EH (cell line): ENCODE measurements at regions not wholly inside any gene's neighbourhood (a gene's known extent, or its start where the extent isn't known, plus 50 kb on each side); places are given as distances from the start of the nearest gene placed in this dataset.

Source experiments
- DNase-seq: peaks from one replicate; pipeline ENCODE4 v3.0.0-alpha.2; 2015; ENCODE audit warnings: low read depth

DNA sequence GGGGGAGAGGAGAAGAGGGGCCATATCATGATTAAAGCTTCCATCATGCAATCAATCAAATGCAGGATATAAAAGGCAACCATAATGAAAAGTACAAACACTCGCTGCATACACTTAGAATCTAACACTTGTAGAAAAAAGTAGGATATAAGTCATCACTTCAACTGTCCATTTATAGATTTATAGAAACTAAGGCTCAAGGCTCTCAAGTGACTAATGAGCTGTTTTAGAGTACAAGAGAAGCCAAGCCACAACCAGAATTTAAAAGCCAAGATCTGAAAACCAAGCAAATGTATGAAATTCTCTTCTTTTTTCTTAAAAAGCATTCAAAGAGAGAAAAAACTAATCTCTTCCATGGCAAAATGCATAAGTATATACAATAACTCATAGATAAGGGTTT lies 160.2 kb upstream of the BLID start:
- no peak for DNase-seq

DNA sequence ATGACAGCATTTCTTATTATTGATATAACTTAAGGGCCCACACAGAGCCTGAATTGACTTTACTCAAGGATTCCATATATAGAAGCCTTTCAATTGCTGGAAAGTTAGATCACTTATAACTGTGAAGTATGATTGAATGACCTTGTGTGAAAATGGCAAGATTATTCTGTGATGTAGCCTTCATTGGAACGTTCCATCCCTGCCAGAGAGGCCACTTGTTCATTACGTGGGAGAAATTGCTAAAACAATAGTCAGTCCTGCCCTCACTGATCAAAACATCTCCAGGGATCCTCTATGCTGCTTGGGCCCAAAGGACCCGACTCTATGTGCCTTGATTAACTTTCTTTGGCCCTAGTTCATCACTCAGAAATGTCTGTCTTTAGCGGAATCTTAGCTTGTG lies 159.5 kb upstream of the BLID start:
- DNase-seq = no peak

DNA sequence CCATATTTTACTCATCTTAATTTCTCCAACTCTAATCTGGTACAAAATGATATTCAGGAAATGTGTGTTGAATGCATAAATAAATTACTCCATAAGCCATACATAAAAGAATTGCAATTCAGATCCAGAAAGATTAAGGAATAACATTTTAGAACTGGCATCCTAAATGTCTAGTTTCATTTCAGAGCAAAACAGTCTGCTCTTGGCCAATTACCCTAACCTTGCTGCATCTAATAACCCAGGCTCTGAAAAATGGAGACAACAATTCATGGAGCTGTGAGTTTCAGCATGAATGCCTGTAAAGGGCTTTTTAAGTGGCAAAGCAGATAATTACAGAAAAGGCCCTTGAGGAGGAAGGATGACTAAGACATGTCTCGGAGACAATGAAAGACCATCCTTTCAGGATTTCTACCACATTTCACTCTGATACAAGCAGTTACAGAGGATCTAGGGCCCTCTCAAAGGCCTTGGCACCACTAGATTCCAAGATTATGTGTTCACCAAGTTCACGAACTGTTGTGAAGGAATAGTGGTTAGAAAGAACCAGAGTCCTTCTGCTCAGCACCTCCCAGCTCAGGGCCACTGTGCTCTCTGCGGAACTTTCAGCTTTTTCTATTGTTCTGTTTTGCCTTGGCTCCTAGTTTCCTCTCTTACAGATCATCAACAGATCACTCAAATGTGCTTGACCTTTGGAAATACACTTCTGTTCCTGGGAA lies 157.6 kb upstream of the BLID start:
- no peak for DNase-seq

DNA sequence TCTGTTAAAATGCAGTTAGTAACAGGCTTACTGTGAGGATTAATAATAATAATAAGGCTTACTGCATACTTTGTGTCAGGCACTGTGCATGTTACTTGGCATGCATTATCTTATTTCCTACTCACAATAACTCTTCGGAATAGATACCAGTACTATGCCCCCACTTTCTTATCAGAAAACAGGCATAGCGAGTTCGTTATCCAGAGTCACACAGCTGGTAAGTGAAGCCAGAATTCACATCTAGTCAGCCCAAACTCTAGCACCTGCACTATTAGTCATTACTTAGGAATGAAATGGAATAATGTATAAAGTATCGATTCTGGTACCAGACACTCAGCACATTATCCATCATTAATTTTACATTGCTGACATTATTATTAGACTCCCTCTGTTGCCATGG lies 155.7 kb upstream of the BLID start:
- DNase-seq = no peak

DNA sequence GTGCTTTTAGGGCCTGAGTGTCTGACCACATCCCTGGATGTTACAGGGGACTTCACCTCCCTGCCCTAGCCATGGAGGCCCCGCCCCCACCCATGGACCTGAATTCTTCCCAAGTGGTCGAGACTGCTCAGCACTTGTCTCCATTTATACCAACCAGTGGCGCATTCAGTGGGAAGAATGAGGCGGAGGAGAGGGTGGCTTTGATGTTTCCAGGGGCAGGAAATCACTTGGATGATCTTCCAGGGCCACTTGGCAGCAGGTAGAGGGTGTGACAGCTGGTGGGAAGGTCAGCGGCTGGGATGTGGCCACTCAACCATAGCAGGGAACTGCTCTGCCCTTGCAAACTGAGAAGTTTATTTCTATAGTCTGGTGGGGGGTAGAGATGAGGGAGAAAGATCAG lies 155.1 kb upstream of the BLID start:
- DNase-seq = no peak

DNA sequence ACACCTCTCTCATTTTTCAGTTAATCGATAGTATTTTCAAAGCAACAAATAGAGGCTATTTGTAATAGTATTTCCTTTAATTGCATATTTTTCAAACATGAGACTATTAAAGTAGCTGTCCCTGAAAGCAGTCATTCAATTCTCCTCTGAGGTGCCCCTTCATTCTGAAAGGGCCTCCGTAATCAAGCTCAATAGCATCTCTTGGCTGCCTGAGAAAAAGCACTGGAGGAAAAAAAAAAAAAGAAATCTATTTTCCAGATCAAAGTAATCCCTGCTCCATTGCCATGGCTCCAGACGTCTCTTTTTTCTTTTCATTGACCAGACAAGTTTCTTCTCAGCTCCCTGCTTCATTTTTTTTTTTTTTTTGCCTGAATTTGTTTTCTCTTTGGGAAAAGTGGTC lies 154.5 kb upstream of the BLID start:
- DNase-seq = no peak

DNA sequence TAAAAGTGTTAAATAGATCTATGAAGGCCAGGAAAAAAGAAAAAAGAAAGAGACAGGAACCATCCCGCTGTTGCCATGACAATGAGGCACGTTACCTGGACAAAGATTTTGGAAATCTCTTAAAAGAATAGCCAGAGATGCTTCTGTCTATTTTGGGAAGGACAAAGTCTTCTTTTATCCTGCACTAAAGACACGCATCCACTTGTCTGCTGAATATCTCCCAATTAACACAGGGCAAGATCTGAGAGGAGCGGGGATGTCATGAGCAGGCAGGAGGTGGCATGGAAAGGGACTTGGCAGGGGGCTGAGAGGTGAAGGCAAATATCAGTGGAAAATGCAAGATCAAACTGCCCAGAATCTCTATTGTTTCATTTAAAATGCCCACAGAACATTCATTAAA lies 153.8 kb upstream of the BLID start:
- no peak for DNase-seq

DNA sequence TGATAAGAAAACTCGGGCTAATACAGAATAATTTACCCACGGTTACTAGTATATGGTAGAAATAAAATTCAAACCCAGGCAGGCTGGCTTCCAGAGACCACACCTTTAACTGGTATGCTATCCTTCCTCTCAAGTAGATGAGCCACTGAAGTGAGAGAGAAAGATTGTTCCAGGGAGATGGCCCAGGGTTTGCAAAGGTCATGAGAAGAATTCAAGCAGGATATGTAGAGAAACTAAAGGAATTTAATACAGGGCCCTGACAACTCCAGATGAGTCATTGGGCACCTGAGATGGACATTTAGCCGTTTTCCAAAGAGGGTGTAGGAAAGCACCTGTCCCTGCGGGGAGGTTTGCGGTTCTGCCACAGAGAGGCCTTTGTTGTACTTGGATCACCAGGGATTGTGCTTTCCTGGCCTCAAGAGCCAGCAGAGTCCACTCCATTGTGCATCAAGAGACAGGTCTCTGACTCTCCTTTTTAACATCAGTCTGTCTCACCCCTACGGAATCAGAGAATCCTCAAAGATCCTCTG lies 152.7 kb upstream of the BLID start:
- DNase-seq = no peak

DNA sequence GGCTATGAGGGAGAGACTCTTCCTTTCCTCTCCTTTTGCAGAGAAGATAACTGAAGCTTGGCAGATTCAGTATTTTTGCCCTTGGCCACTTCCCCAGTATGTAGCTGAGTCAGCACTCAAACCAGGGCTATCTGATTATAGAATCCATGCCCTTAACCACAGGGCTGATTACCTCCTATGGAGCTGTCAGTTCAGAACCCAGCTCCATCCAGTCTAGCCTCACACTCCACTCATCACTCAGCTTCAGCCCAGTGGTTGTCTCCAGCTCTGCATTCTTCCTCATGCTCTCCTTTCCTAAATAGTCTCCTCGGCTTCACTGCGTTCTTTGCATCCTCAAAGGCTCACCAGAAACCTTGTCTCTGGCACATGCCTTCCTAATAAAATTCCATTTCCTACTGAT lies 151.6 kb upstream of the BLID start:
- DNase-seq = peak; percentile 69

DNA sequence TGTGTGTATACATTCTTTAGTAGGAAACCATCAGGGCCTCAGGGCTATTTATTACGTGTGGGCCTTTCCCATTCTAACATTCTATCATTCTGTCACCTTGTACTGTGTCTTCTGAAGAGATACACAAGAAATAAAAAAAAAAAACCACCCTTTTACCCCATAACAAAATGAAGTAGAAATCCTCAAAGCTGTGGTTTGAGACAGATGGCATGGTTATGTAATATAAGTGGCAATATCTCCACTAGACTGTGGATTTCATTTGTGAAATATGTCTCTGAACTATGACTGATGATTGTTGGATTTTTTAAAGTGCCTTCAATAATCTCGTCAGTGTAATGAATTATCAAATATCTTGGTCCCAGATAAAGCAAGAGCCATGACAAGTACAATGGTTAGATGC lies 150.0 kb upstream of the BLID start:
- no peak for DNase-seq

DNA sequence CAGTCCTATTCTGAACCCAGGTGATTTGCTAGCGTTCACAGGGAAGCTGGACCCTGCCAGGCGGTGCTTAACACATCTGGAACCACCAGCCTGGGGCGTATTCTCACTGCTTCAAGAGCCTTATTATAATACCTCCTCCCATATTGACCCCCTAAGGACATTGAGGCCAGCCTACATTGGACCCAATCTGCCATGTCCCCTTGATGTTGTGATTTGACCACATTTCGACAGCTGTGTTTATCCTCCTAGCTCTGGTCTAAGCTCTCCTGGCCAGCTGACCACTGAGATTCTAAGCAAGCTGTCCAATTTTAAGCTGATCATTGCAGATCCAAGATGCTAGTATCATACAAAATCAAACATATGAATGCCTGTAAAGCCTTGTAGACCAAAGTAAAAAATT lies 148.1 kb upstream of the BLID start:
- no peak for DNase-seq

DNA sequence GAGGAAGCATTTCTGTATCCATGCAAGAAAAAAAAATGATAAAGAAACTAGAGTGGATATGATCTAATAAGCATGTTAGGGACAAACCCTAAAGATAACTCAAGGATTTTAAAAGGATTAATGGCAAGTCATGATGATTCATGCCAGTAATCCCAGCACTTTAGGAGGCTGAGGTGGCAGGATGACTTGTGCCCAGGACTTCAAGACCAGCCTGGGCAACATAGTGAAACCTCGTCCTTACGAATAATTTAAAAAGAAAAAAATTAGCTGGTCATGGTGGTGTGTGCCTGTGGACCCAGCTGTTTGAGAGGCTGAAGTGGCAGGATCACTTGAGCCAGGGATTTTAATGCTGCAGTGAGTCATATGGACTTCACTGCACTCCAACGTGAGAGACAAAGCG lies 145.5 kb upstream of the BLID start:
- DNase-seq = no peak

DNA sequence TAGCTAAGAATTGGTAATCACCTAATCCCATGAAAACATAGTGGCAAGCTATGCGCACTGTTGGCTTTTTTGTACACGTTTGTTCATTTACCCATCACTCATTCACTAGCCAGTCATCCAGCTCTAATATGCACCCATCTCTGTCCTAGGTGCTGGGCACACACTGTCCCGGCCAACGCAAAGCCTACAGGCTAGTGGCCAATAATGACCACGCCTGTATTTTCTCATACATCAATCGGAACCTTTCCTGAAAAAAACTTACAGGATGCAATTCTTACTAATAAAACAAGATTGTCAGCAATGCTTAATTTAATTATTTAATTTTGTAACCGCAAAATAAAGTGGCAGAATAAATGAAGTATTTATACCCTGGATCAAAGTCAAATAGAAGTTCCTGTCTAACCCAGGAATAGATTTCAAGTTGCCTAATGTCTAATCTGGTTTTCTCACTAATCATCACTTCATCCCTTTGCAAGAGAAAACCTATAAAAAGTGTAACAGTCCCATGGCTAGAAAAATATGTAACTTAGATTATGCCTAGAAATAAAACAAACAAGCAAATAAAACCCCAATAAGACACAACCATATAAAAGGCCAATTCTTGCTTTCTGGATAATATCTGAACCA lies 143.3 kb upstream of the BLID start:
- no peak for DNase-seq

DNA sequence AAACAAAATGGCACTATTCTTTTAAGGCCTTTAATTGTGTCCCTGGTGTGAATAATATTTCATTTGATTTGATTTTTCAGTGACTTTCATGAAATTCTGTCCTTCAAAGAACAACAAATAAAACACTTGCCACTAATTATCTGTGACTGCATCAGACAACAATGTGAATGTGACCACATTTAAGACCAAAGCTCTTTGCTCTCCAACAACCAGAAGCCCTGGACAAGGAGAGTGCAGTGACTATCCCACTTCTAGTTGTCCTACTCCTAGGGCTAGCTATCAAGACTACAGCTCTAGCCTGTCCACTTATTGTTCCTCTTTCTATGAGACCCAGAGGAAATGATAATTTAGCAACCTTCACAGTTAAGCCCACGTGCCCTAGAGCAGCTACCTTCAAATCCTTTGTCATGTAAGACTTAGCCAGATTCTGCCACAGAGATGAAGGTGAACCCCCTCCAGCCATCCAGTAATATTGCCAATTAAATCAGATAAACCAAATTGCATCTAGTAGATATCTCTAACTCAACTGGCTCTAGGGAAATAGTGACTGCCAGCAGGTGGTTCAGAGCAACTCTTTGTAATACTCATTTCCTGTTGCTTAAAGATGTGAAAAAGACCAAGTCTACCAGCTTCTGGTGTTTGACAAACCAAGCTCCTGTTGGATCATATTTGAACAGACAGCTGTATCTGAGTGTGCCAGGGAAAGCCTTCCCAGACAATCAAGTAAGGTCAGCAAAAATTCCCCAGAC lies 142.6 kb upstream of the BLID start:
- no peak for DNase-seq

DNA sequence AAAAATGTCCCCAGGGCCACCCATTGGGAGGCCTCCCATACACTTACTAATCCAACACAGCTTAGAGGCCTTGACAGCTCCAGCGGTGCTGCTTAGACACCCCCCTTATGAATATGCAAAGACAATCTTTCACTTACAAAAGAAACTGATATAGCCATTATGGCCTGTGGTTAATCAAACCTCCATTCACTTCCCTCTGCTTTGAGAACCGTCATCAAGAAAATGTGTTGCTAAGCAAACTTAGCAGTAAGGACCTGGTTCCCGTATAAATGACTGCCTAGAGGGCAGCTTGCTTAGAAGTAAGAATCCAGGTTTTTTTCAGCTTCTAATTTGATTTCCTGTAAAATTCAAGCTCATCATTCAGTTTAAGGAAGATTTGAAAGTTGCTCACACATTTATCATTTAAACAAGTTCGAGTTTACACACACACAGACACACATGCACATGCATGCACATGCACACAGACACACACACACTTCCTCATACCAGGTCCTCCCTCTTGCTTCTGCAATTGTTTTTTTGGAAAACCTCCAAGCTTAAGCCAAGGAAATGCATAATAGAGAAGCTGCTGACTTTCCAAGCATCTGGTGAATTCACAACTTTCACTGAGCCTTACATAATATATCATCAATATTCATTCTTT lies 137.7 kb upstream of the BLID start:
- DNase-seq = peak; percentile 20

DNA sequence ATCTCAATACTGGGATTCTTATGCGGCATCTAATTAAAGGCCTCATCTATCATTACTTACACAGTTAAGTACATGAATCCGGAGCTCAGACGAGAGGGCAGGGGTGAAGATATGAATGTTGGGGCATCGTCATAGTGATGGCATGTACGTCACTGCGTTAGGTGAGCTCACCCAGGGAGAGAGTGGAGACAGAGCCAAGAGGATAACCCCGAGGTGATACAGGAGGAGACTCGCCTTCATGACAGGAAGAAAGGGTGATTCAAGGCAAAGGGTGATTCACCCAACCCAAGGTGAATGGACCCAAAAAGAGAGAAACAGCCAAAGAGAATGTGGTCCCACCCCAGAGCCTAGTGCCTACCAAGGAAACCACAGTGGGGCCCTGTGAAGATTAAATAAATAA lies 132.9 kb upstream of the BLID start:
- no peak for DNase-seq

DNA sequence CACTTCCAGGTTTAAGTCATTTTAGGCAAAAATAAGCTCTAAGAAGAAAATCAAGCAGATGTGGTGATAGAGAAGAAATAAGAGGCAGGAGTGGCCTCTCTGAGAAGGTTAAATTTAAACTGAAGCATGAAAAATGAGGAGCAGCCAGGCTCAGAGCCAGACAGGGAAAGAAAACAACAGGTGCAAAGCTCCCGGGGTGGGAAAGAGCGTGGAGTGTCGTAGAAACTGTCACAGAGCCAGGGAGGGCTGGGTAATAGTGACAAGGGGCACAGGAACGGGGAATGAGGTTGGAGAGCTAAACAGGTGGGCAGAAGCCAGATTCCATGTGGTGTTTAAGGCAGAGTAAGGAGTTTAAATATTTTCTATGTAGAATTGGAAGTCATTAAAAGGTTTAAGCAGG lies 132.1 kb upstream of the BLID start:
- DNase-seq = no peak

DNA sequence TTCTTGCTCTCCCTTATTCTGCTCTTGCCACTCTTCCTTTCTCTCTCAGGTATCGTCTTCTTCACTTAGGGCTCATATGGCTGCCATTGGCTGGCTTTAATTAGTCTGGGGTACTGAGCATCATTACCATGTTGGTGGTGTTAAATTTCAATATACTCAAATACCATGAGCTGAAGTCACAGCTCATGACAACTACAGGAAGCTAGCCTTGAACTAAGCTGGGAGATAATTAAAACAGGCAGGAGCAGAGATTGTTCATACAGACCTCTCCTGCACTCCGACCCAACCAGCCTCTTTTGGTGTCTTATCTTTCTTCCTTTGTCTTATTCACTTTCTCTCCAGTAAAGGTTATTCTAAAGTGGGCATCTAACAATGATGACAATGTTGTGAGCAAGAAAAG lies 130.9 kb upstream of the BLID start:
- DNase-seq = peak; percentile 50

DNA sequence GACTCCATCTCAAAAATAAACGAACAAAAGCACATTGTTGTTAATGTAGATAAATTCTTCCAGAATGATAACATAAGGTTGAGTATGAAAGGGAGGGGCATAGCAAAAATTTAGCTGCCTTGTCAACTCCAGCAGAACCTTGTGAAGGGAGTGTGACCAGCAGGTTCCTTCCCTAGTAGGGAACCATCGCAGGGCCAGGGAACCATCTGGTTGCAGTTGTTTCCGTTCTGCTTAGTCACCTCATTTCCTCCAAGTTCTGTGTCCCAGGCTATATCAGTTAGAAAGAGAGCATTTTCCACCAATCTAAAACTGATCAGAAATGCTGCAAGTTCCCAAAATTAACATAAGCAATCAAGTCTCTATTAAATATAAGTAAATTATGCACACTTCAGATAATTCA lies 126.7 kb upstream of the BLID start:
- DNase-seq = no peak

DNA sequence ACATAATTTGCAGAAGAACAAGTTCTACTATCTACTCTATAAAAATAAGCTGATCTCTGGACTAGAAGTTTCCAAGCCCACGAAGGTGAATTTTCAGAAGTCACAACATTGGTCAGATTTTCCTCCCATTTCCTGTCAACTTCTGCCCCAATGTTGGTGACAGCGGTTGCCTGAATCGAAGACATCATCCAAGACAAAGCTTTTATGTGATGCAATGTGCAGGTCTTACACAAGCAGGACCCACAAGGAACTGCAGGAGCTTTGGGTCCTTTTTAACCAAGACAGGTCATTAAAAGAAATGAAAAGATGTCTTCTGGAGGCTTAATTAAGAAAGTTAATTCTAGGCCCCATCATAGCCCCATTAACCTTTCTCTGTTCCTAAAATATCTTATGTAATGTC lies 125.6 kb upstream of the BLID start:
- DNase-seq = no peak

DNA sequence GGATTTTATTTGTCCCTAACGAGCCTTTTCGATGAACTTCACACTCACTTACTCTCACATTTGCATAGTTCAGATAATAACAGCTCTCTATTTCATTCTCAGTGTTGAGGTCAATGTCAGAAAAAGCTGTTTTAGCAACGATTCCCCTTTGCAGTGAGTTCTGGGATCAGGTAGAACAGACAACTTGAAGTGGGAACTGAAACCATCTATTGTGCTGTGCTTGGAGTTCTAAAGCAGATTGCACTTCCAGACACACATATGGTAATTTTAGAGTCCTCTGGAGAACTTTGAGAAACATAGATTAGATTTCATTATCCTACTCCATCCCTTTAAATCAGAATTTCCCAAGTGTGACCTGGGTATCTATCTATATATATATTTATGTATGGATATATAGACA lies 124.6 kb upstream of the BLID start:
- DNase-seq = no peak

DNA sequence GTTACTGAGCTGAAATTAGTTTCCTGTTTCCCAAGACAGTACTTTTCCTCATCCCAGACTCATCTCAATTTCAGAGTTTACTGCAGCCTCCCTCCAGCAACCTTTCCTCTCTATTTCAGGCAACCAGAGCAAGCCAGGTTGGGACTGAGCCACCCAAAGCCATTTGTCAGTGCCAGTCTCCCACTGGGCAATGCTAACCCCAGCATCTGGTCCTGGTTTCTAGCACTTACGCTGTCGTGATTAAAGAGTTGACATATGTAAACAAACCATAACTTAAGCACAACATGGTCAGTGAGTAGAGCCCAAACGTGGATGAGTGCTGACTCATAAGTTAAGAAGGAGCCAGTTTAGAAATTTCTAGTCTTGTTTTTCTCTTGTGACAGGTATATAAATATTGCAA lies 119.6 kb upstream of the BLID start:
- DNase-seq = peak; percentile 92

DNA sequence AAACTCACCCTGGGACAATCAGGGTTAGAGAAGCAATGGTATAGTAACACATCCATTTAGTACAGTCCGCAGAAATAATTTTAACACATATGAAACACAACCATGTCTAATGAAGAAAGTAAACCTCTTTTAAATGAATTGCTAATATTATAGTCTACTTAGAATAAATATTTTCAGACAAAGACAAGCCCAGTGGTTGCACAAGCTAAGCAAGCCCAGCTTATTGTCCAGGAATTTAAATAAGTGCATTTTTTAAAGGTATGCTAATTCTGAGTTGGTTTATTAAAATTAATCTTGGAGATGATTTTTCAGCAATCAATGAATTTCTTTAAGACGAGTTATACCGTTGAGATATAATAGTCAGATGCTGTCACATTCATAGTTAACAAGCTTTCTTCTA lies 118.8 kb upstream of the BLID start:
- DNase-seq = no peak
